Islet precursor cell (in vitro differentiated cells): ENCODE measurements at regions not wholly inside any gene's neighbourhood (a gene's known extent, or its start where the extent isn't known, plus 50 kb on each side); places are given as distances from the start of the nearest gene placed in this dataset.
A peak's percentile ranks its signal among the peaks of the same experiment; 100 is the strongest.
"Not testable (repeated sequence)": the region's sequence is repeated elsewhere in the genome, so short reads cannot be mapped to it uniquely, and the experiment has no call there.

Experiments used
- DNase-seq: peaks from one replicate; pipeline ENCODE4 v3.0.0-alpha.2; 2018

DNA sequence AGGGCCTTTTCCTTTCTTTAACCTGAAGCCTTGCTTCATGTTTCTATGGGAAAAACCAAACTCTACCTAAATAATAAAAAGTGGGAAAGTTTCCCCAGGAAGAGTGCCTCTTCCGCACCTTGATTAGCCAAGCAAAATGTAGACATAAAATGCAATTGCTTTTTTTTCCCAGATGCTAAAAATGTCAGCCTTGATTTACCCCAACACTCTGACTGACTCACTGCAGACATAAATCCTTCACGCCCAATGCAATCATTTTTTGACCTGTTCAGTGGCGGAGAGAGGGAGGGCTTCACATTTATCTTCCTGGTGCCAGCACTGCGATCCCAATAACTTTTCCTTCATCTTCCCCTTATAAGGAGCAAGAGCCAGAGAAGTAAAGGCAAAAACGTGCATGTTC lies 261.5 kb downstream of the SEC16B start:
- no peak for DNase-seq

DNA sequence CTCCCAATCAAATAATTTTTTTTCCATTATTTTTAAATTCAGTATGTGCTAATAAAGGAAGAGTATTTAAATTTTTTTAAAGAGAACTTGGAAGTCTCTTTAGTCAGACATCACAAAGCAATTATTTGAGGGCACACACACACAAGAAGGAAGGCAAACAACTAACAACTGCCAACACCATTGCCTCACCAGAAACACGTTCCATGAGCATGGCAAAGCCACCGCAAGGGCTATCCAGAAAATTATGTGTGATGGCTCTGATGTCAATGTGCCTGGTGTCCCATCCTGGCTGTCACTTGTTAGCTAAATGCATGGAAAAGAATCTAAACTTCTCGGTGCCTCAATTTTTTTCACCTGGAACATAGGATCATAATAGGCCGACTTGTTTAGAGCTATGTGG lies 262.9 kb downstream of the SEC16B start:
- no peak for DNase-seq

DNA sequence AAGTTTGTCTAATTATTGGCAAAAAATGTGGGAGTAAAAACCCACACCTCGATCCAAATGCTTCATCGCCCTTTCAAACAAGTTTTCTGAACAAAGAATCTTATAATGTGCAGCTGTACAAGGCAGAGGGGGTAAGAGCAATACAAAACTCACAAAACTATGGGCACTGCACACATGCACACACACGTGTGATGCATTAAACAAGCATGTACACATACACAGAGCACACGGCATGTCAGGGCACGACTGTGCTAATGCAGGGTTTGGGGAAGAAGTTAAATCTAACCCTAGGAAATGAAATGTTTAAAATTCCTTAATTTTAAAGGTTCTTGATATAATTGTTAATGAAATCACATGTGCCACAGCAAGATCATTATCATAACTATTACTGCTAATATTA lies 264.0 kb downstream of the SEC16B start:
- DNase-seq: no peak

DNA sequence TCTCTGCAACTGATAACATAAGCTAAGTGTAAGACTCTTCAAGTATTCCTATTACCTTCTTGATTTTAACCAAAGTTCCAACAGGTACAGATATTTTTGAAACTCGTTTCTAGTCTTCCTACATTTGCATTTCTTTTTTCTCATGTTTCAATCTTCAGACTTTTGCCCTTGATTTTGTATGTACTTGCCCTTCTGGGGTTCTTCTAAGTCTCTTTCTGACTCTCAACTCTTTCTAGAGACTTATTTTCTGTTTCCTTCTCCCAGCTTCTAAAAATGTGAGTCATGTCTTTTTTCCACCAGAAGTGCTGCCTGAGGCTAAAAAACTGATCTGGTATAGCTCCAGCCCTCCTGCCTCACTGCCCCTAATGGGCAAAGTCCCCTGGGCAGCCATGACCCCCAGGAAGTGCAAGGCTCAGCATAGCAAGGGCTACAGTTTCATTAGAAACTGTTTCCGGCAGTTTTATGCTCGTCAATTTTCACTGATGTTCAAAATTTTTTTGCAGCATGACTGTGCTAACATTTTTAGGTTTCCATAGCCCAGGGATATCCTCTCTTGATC lies 265.9 kb downstream of the SEC16B start:
- peak; percentile 78 for DNase-seq

DNA sequence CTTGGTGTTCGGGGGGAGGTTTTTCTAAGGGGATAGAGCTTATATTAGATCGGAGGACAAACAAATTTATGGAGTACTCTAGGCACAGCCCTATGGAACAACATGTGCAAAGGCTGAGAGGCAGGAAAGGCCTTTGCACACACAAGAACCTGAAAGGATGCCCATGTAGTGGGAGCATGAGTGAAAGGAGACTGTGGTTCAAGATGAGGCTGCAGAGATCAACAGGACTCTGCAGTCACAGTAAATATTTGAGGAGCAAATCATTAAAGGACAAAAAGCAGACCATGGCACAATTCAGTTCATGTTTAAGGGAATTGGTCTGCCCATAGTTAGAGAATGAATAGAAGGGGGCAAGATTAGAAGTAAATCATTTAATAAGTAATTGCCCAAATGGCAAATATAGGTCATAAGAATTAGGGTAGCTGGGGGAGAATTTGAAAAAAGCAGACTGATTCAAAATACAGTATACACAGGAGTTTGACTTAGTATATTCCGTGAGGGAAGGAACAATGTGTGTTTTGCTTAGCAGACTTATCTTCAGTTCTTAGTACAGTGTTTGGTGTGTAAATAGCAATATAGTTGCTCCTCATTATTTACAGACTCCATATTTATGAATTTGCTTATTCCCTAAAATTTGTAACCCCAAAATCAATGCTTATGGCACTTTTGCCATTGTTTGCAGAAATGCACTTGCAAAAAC lies 268.1 kb downstream of the SEC16B start:
- no peak for DNase-seq

DNA sequence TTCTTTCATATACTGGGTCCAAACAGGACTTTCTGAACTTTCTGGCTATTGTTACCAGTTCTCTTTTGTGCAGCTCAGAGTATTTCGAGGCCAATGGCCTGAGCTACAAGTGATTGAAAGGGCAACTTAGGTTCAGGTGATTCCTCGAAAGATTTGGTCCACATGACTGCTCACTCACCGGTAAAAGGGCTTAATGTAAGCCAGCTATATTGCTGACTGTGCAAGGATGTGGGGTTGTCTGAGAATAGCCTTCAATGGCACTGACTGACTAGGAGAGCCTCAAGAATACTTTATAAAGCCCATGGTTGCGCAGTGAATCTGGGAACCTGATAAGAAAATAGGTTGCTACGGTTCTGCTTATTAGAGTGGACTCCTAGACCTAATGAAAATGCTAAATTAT lies 269.0 kb downstream of the SEC16B start:
- no peak for DNase-seq

DNA sequence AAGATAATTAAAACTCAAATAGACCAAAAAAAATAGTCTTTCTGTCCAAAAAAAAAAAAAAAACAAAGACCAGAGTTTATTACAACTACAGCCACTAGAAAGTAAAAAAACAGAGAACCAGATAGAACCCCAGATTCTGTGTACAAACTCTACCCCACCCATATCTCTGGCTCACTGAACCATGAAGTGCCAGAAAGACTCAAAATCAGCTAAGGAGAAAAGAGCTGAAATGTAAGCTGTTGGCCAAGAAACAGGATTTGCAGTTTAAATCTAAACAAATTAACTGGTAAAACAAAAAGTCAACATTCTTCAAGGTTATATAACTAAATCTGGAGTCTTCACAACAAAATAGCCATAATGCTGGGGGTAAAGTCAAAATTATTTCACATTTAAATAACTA lies 278.9 kb downstream of the SEC16B start:
- DNase-seq: no peak

DNA sequence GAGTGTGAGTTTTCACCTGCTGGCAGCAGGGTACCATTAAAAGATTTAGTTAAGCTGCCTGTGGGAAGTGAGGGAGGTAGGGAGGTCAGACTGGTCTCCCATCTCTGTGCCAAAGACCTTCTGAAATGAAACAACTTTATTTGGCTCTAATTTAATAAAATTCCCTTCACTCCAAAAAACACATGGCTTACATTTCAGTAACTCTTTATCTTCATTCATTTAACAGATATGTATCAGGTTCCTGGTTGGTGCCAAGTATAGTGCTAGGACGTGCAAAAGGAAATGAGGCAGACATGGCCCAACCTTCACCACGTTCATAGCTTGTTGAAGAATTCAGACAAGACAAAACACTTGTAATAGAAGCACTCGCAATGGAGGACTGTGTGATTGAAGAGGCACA lies 282.3 kb downstream of the SEC16B start:
- DNase-seq: no peak

DNA sequence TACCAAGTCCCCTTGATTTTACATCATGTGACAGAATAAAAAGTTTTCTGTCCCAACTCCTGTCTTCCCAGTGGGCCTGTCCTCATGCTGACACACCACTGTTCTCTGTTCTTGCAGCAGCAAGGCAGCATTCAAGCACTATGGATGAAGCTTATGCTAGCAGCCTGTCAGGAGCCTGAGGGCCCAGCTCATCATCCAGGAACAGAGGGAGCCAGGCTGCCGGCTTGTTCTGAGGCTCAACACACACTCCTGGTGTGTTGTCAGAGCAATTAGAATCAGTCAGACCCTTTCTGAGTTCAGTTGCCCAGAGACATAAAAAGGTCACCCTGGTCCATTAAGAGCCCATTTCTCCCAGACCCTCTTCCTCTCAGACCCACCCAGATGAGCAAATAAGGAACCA lies 282.9 kb downstream of the SEC16B start:
- peak; percentile 64 for DNase-seq

DNA sequence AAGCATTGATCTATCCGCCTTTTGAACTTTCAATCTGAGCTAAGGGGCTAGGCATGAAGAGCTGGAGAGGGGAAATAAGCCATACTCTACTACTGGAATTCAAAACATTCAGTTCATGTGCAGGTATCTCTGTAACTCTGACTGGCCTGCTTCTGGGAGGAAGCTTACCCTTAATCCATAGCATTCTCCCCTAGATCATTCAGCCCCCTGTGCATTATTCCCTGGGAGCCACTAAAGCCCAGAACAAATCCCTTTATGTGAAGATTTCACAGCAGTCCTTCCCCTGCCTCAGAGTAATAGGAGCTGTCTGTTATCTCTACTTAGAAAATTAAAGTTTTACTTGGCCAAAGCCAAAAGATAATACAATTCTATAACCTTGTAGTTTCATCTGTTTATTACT lies 300.7 kb downstream of the SEC16B start:
- DNase-seq: no peak

DNA sequence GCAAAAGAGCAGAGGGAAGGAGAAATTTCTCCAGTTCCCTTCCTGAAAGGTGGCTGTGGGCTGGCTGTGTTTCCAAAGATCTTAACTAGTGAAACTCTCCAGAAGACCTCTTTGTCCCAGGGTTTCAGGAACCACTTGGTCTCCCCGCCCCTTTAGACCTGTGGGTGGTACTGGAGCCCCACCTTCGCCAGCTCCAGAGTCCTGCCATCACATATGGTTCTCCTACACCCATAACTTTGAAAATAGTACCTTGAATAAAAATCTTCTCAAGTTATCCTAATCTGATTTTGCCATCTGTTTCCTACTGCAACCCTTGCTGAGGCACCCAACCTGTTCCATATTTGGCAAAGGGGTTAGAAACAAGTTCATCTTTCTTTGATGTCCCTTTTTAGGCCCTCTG lies 303.9 kb downstream of the SEC16B start:
- DNase-seq: no peak

DNA sequence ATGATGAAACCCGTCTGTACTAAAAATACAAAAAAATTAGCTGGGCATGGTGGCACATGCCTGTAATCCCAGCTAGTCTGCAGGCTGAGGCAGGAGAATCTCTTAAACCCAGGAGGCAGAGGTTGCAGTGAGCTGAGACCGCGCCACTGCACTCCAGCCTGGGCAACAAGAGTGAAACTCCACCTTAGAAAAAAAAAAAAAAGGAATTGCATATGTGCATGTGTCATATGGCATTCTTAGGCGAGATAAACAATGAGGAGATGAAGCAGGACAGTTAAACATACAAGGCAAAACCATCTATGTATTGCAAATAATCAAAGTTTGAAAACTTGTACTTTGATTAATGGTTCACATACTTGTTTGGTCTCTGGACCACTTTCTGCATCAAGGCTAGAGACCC lies 305.1 kb downstream of the SEC16B start:
- not testable (repeated sequence) for DNase-seq

DNA sequence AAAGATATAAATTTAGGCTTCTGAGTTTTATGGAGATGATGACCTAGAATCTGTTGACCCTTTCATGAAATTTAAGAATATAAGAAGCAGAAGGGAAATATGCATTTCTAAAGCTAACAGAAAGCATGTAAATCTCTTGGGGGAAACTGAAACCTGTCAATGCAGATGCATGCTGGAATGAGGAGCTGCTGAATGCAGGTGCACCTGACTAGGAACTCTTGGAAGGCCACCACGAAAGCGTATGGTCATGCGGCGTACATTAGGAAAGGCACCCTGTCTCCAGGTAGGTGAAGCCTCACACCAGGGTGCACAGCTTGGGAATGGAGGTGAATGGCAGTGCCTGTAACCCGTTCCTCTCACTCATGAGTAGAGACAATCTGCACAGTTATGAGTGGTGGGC lies 309.7 kb downstream of the SEC16B start:
- no peak for DNase-seq

DNA sequence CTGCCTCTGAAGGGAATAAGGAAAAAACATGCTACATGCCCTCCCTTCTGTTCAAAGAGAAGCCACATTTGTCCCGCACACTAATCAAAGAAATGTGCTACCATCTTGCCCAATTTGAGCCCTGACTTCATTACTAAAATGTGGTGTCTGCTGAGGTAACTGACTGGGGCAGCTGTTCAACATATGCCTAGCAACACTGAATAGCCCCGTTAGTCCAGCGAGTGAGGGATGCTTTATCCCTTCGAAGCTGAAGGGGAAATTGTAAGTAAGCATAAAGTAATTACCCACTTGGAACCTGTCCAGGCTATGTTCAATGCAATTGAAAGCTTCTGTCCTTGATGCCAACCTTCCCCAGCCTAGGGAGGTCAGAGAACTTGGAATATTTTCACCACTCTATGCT lies 310.6 kb downstream of the SEC16B start:
- no peak for DNase-seq

DNA sequence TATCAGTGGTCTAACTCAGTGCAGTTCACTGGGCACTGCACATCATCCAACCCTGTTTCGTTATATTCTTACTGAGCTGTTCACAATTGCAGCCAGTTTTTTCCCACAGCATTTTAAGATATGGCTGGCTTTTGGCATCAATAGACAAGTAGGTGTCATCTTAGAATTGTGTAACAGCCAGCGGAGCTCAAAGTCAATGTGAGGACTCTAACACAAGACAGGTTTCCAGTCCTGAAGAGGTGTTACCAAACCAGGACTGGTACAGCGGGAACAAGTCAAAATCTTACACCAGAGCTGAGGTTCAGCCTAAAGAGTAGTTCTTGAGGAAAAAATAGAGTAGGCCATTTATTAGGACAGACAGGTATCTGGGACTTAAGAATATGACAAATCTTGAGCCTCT lies 313.3 kb downstream of the SEC16B start:
- no peak for DNase-seq

DNA sequence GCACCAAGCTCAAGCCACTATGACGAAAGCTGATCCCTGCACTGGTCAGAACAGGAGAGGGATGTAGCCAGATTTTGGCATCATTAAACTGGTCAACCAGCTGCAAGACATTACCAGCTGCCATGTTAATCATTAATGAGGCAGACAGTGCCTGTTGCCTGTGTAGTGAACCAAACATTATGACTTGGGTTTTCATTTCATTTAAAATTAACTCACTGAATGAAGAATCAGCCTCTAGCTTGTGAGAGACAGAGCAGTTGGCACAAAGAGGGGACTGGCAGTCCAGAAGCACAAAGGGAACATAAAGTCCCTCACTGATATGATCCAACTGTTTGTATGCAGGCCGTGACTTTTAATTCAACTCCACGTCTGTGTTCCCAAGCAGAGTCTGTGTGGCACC lies 318.9 kb downstream of the SEC16B start:
- DNase-seq: no peak

DNA sequence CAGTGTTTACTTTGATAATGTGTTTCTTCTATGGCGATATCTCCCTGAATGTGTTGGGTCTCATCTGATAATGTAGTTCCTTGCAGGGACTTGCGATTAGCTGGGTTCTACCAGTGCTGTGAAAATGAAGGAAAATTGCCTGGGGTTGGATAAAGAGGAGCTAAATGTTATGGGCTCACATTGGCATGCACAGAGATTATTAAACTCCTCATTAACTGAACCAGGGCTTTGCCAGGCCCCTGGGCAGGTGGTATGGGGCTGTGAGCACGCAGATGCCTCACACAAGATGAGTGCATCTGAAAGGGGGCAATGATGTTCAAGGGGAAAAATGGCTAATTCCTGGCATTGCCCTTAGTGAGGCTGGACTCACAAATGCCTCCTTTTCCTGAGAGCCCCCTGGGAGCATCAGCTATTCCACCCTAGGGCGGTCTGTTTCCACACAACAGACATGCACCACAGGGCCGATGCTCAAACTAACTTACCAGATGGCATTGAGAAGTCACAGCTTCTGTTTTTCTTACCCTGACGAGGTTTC lies 321.1 kb downstream of the SEC16B start:
- no peak for DNase-seq

DNA sequence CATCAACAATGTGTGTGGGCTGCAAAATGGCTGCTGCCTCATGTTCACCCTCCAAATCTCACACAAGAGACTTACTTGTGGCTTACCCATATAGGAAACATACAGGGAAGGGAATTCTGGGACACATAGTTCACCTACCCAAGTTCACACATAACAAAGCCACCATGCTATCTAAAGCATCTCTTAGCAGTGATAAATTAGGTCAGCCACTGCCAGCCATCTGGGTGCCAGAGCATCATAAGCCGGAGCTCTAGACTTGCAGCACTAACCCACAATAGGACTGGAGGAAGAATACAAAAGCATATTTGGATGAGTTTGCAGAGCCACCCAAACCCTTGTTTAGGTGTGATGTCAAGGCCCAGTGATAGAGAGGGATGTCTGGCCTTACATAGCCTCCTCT lies 321.7 kb downstream of the SEC16B start:
- no peak for DNase-seq

DNA sequence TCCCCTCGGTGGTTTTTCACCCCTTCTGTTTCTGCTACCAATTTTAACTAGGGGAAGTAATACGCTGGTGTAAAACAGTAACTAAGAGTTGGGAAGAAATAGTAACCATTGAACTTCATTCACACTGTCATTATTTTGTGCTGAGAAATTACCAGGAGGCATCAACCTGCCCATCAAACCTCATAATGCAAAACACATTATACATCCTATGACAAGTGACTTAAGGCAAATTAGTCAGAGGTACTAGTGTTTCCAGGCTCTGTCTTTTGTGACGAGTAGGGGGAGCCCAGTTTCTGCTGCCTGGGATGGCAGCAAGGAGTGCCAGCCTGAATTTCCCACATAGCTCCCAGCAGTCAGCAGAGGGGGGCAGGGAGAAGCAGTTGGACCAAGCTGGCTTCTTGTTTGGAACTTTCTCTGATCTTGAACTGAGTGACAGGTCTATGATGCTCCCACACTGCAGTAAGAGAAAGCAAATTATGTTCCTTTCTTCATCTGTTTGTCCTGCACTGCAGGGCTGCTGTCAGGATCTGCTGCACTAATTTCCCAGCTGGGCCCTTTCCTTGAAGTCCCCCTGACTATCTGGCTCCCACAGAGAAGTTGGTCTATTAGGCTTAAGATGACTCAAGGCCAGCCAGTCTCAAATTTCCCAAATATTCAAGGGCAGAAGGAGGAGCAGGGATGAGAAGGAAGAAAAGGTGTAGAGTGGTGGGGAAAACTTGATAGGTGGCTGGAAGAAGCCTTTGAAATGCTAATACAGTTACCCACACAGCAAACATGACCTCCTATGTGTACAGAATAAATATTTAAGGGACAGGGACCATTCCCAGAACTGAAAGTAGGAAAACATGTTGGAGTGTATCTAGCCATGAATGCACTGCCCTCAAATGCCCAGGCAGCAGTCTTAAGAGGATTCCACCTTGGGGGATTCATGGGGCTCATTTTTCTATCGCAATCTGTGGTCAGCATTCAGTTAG lies 322.8 kb downstream of the SEC16B start:
- no peak for DNase-seq

DNA sequence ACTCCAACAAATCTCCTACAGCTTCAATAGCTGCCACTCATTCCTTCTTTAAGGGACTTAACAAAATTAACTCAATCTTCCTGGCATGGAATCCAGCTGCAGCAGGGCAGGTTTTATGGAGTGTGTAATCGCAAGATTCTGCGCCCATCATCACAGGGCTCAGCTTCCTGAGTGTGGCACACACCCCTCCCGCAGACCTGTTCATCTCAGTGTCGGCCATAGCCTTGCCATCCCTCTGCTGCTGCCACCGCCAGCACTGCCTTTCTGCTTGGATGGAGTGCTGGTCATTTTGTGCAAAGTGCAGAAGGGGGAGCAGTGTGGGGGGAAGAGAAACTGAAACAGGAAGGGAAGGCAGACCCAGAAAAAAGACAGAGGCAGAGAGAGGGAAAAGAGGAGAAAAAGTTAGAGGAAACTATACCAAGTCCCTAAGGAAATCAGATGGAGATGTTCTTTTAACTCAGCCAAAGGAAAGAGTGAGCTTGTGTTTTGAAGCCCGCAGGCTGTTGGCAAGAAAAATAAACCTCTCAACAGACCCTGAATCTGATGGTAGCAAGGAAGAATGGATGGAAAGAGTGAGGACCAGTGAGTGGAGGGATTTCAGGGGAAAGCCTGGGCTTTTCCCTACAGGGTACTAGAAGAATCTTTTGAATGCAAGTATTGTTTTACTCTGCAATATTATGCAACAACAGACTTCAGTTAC lies 324.2 kb downstream of the SEC16B start:
- no peak for DNase-seq

DNA sequence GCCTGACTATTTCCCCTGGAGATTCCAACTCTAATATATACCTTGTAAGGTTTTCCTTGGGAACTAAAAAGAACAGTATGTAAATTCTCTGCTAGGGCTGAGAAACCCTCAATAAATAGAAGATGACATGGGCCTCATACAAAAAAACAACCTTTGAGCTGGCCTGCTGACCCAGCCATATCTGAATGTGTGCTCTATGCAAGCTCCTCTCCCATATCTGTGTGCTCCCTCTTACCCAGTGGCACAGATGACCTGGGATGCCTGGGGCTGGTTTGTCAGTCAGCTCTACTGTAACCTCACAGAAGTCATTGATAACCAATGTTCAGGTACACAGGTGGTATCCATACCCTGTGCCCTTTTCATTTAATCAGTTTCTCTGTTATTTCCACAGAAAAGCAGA lies 329.2 kb downstream of the SEC16B start:
- no peak for DNase-seq

DNA sequence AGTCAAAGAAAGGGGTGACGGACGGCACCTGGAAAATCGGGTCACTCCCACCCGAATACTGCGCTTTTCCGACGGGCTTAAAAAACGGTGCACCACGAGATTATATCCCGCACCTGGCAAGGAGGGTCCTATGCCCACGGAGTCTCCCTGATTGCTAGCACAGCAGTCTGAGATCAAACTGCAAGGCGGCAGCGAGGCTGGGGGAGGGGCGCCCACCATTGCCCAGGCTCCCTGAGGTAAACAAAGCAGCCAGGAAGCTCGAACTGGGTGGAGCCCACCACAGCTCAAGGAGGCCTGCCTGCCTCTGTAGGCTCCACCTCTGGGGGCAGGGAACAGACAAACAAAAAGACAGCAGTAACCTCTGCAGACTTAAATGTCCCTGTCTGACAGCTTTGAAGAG lies 335.7 kb downstream of the SEC16B start:
- DNase-seq: peak; percentile 59
